Muscle of leg (tissue), 3 donors: ENCODE measurements at regions not wholly inside any gene's neighbourhood (a gene's known extent, or its start where the extent isn't known, plus 50 kb on each side); places are given as distances from the start of the nearest gene placed in this dataset.

Source experiments
- DNase-seq: peaks from one replicate; pipeline ENCODE4 v3.0.0; 2013
- H3K27ac ChIP-seq: one replicate; pipeline ENCODE4 v1.5.1; 2013; ENCODE audit warnings: mild to moderate bottlenecking, low read length, control low read depth
- H3K27me3 ChIP-seq: one replicate; pipeline ENCODE4 v1.6.1; 2013; ENCODE audit warnings: low read length; ENCODE audit not compliant: control insufficient read depth, insufficient read depth
- H3K36me3 ChIP-seq: one replicate; pipeline ENCODE4 v1.6.1; 2013; ENCODE audit warnings: low read length; ENCODE audit not compliant: control insufficient read depth, insufficient read depth
- H3K4me1 ChIP-seq: one replicate; pipeline ENCODE4 v1.6.1; 2013; ENCODE audit warnings: low read length; ENCODE audit not compliant: control insufficient read depth, insufficient read depth
- H3K4me3 ChIP-seq: one replicate; pipeline ENCODE4 v1.5.1; 2013; ENCODE audit warnings: low read length, control low read depth
- H3K9me3 ChIP-seq: replicated peaks from 2 replicates; pipeline ENCODE4 v1.6.1; 2013; ENCODE audit warnings: low read depth, low read length; ENCODE audit not compliant: control insufficient read depth
- WGBS: methylation state at CpG from one replicate; pipeline ENCODE4 v1.1.5; 2013; ENCODE audit warnings: missing lambda C conversion rate; ENCODE audit not compliant: insufficient coverage; 5-methylcytosine and 5-hydroxymethylcytosine counted together

- no peaks in the 10 kb centered on the region for H3K36me3 ChIP-seq
- no peak overlapping the region for H3K4me3 ChIP-seq
- no peak for DNase-seq
- H3K27ac ChIP-seq: no peak overlapping the region
- H3K27me3 ChIP-seq: no peaks in the 10 kb centered on the region
- H3K9me3 ChIP-seq: no peaks in the 10 kb centered on the region
- no peaks in the 10 kb centered on the region for H3K4me1 ChIP-seq
- 100% methylated on average over 1 of the region's 2 CpGs for WGBS
These were observed 247.0 kb upstream of the NBEA start for GRCh38 chr13:34695063-34695462.

DNA sequence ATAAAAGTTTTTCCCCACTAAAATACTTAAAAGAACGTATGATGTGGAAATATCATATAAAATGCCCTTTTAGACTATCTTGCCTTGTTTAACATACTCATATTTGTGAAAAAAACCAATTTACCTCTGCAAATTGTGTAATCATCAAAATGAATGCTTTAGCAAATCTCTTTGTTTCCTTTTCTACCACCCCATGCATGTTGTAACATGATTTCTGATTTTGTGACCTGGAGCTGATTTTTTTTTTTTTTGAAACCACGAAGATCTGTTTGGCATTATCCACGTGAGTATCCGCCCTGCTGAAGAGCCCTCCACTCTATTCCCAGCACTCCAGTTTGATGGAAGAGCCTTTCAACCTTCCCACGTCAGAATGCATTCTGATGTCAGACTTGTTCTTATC lies 245.8 kb upstream of the NBEA start:
- no peak for DNase-seq
- H3K9me3 ChIP-seq: no peaks in the 10 kb centered on the region
- H3K4me3 ChIP-seq: no peak overlapping the region
- no peaks in the 10 kb centered on the region for H3K27me3 ChIP-seq
- H3K27ac ChIP-seq: no peak overlapping the region
- no peaks in the 10 kb centered on the region for H3K36me3 ChIP-seq
- H3K4me1 ChIP-seq: no peaks in the 10 kb centered on the region
- 100% methylated on average over 1 of the region's 5 CpGs for WGBS

GRCh38 chr13:34696741-34697140 lies 245.3 kb upstream of the NBEA start:
- WGBS: 98% methylated on average over 14 of the region's 14 CpGs
- Histone ChIP-seq H3K27me3 (no peaks in the 10 kb centered on the region), H3K27ac (no peak overlapping the region), H3K4me1 (no peaks in the 10 kb centered on the region), H3K4me3 (no peak overlapping the region), H3K36me3 (no peaks in the 10 kb centered on the region), H3K9me3 (no peaks in the 10 kb centered on the region)
- DNase-seq: no peak

DNA sequence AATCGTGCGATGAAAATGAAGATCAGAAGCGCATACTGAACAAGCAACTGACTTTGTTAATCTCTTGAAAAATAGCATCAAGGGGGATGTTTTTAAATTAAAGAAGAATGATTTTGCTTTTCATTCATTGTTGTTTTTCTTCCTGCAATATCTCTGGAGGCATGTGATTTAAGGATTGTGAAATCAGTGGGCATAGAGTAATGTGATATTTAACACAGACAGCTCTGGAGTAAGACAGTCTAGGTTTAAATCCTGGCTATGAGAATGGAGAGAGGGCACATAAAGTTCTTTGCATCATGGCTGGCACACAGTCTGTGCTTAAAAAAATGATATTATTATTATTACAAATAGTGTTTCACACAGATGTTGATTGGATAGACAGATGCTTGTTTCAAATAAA lies 243.1 kb upstream of the NBEA start:
- no CpG with 5 or more reads among the region's 3 CpGs for WGBS
- Histone ChIP-seq H3K4me3 (no peak overlapping the region), H3K27me3 (no peaks in the 10 kb centered on the region), H3K27ac (no peak overlapping the region), H3K4me1 (no peaks in the 10 kb centered on the region), H3K36me3 (no peaks in the 10 kb centered on the region), H3K9me3 (no peaks in the 10 kb centered on the region)
- DNase-seq: peak; percentile 19

DNA sequence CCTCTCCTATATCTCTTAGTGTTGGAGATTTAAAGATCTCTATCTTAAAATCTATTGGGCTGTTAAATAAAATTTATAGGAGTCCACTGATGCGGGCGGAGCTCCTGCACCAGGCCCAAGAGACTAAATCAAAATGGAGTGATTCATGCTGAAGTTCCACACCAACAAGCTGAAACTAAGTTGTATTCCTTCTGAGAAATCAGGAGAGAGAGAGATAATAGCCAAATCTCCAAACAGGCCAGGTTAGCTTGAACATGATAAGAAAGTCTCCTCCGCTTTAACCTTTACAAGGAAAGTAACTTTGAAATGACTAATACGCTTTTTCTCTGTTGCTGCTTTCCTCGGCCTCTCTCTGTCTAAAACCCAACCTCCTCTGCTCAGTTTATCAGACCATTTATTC lies 241.9 kb upstream of the NBEA start:
- H3K4me3 ChIP-seq: no peak overlapping the region
- H3K4me1 ChIP-seq: no peaks in the 10 kb centered on the region
- no peaks in the 10 kb centered on the region for H3K27me3 ChIP-seq
- H3K9me3 ChIP-seq: no peaks in the 10 kb centered on the region
- no peak for DNase-seq
- no peaks in the 10 kb centered on the region for H3K36me3 ChIP-seq
- H3K27ac ChIP-seq: no peak overlapping the region
- no CpG with 5 or more reads among the region's 5 CpGs for WGBS

GRCh38 chr13:34701919-34702318 lies 240.2 kb upstream of the NBEA start:
- Histone ChIP-seq H3K27ac (no peak overlapping the region), H3K9me3 (no peaks in the 10 kb centered on the region), H3K27me3 (no peaks in the 10 kb centered on the region), H3K4me3 (no peak overlapping the region), H3K36me3 (no peaks in the 10 kb centered on the region), H3K4me1 (no peaks in the 10 kb centered on the region)
- WGBS: 74% methylated on average over 4 of the region's 4 CpGs
- peak; percentile 23 for DNase-seq

GRCh38 chr13:34708566-34709313 lies 233.3 kb upstream of the NBEA start:
- peaks cover 2% of the 10 kb centered on the region for H3K9me3 ChIP-seq
- no peaks in the 10 kb centered on the region for H3K27me3 ChIP-seq
- WGBS: no CpG with 5 or more reads among the region's 1 CpG
- no peaks in the 10 kb centered on the region for H3K4me1 ChIP-seq
- no peak overlapping the region for H3K27ac ChIP-seq
- DNase-seq: no peak
- H3K36me3 ChIP-seq: no peaks in the 10 kb centered on the region
- H3K4me3 ChIP-seq: no peak overlapping the region

DNA sequence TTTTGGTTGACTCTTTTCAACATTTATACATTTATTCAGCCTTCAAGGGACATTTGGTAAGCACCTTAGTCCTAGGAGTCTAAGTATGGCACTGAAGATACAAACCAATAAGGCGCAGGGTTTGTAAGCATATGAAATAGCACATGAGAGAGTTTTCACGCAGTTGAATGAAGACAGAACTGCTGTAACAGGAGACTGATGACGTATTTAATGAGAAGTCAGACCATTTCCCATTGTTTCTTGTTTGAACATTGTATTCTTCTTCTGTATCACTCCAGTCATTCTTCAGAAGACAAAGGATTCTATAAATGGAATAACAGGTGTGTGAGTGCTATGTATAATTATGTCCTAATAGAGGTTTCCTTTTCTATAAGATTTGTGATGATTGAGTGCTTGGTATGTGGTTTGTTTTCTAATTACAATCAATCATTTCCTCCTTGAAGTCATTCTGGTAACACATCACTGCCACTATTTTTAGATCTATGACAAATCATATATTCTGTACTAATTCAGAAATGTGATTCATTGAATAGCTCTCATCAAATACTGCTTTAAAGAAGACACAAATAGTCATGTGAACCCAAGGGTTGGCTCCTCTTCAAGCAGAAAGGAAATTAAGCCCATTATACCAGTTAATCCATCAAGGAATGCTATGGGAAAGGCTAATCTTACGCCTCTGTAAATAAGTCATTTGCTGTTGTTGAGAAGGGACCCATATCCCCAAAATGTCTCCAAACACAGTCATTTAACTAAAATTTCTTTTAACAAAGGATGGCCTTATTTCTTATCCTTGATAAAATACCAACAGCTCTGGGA lies 222.8 kb upstream of the NBEA start:
- H3K4me3 ChIP-seq: no peak overlapping the region
- DNase-seq: no peak
- H3K27ac ChIP-seq: no peak overlapping the region
- WGBS: no CpG with 5 or more reads among the region's 4 CpGs
- no peaks in the 10 kb centered on the region for H3K36me3 ChIP-seq
- peaks cover 5% of the 10 kb centered on the region for H3K9me3 ChIP-seq
- no peaks in the 10 kb centered on the region for H3K27me3 ChIP-seq
- peaks cover 2% of the 10 kb centered on the region for H3K4me1 ChIP-seq

- no peaks in the 10 kb centered on the region for H3K36me3 ChIP-seq
- no peaks in the 10 kb centered on the region for H3K27me3 ChIP-seq
- H3K27ac ChIP-seq: no peak overlapping the region
- H3K4me3 ChIP-seq: no peak overlapping the region
- no peak for DNase-seq
- H3K4me1 ChIP-seq: peaks cover 2% of the 10 kb centered on the region
- WGBS: no CpG with 5 or more reads among the region's 2 CpGs
- peaks cover 5% of the 10 kb centered on the region for H3K9me3 ChIP-seq
These were observed 221.5 kb upstream of the NBEA start for GRCh38 chr13:34720618-34721017.

- no peaks in the 10 kb centered on the region for H3K36me3 ChIP-seq
- no CpG with 5 or more reads among the region's 3 CpGs for WGBS
- H3K27me3 ChIP-seq: no peaks in the 10 kb centered on the region
- peaks cover 2% of the 10 kb centered on the region for H3K4me1 ChIP-seq
- peak; percentile 58 for DNase-seq
- no peak overlapping the region for H3K4me3 ChIP-seq
- H3K27ac ChIP-seq: no peak overlapping the region
- peaks cover 5% of the 10 kb centered on the region for H3K9me3 ChIP-seq
These were observed 220.2 kb upstream of the NBEA start for GRCh38 chr13:34721631-34722595.
